ENCODE measurements at regions not wholly inside any gene's neighbourhood (a gene's known extent, or its start where the extent isn't known, plus 50 kb on each side); places are given as distances from the start of the nearest gene placed in this dataset.

- Histone ChIP-seq H3K4me1 (ENCODE audit: control insufficient read depth, insufficient read depth, low read length) (no peaks in the 10 kb centered on the region), H3K27ac (ENCODE audit: low read length) (no peak overlapping the region), H3K4me3 (ENCODE audit: low read depth in 2 of 2, low read length in 2 of 2) (no peak overlapping the region), H3K9me3 (ENCODE audit: control insufficient read depth, insufficient read depth, low read depth, low read length) (no peaks in the 10 kb centered on the region), H3K36me3 (ENCODE audit: control insufficient read depth, insufficient read depth, low read length) (no peaks in the 10 kb centered on the region), H3K27me3 (ENCODE audit: control insufficient read depth, insufficient read depth, low read length) (no peaks in the 10 kb centered on the region)
- BruUV-seq (replicated peaks), result no TSS peak
- no peak for DNase-seq (ENCODE audit: low read depth, low spot score)
- intact Hi-C loops (cut with micrococcal nuclease; ENCODE audit: unreplicated experiment) (no loop called here), in situ Hi-C loops (cut with HindIII; ENCODE audit: low pct_unique_long_range_greater_than_20kb, low sequenced_read_pairs) (no loop called here)
- ATAC-seq, result no peak
- TF ChIP-seq SIN3A (IDR thresholded peaks at IDR 0.05; ENCODE audit: borderline replicate concordance, insufficient read depth, low read depth, low read length) (no peak), TCF7L2 (IDR thresholded peaks at IDR 0.05; ENCODE audit: low read depth, low read length) (no peak), POLR2AphosphoS5 (IDR thresholded peaks at IDR 0.05; ENCODE audit: low read depth, low read length) (no peak), REST (IDR thresholded peaks at IDR 0.05; ENCODE audit: insufficient read depth in 1 of 2, low read depth in 2 of 2, low read length in 1 of 2) (no peak), CTCF (IDR thresholded peaks at IDR 0.05) (no peak)
- POLR2A ChIA-PET, result no interaction called here
- CTCF ChIA-PET, result no interaction called here
These were observed 222.9 kb upstream of the DEFB112 start for GRCh38 chr6:50272611-50273010.

GRCh38 chr6:50276771-50277261 is 227.1 kb upstream of the DEFB112 start:
- no peak overlapping the region for H3K4me3 ChIP-seq (ENCODE audit: low read depth in 2 of 2, low read length in 2 of 2)
- ATAC-seq, result no peak
- intact Hi-C loops (cut with micrococcal nuclease; ENCODE audit: unreplicated experiment) (no loop called here), in situ Hi-C loops (cut with HindIII; ENCODE audit: low pct_unique_long_range_greater_than_20kb, low sequenced_read_pairs) (no loop called here)
- DNase-seq (ENCODE audit: low read depth, low spot score), result no peak
- H3K27me3 ChIP-seq (ENCODE audit: control insufficient read depth, insufficient read depth, low read length), result no peaks in the 10 kb centered on the region
- no peaks in the 10 kb centered on the region for H3K4me1 ChIP-seq (ENCODE audit: control insufficient read depth, insufficient read depth, low read length)
- ChIA-PET POLR2A (interaction anchor here (0.6 kb wide), 1 partner anchor 135 kb away, joined by 6 read pairs; no protein-coding TSS in a partner anchor), CTCF (no interaction called here)
- H3K36me3 ChIP-seq (ENCODE audit: control insufficient read depth, insufficient read depth, low read length), result no peaks in the 10 kb centered on the region
- BruUV-seq (replicated peaks), result no TSS peak
- TF ChIP-seq SIN3A (IDR thresholded peaks at IDR 0.05; ENCODE audit: borderline replicate concordance, insufficient read depth, low read depth, low read length), result no peak
- TF ChIP-seq CTCF (IDR thresholded peaks at IDR 0.05), result no peak
- TF ChIP-seq POLR2AphosphoS5 (IDR thresholded peaks at IDR 0.05; ENCODE audit: low read depth, low read length), result no peak
- no peak for TF ChIP-seq TCF7L2 (IDR thresholded peaks at IDR 0.05; ENCODE audit: low read depth, low read length)
- TF ChIP-seq REST (IDR thresholded peaks at IDR 0.05; ENCODE audit: insufficient read depth in 1 of 2, low read depth in 2 of 2, low read length in 1 of 2), result no peak
- H3K9me3 ChIP-seq (ENCODE audit: control insufficient read depth, insufficient read depth, low read depth, low read length), result no peaks in the 10 kb centered on the region
- H3K27ac ChIP-seq (ENCODE audit: low read length), result no peak overlapping the region
